Neural cell (in vitro differentiated cells): ENCODE measurements at regions not wholly inside any gene's neighbourhood (a gene's known extent, or its start where the extent isn't known, plus 50 kb on each side); places are given as distances from the start of the nearest gene placed in this dataset.

ENCODE experiments used
- CTCF ChIP-seq: fragments of 450-650 bp; IDR thresholded peaks from 2 replicates; pipeline ENCODE4 v1.5.1; 2014; ENCODE audit warnings: antibody characterized with exemption, mild to moderate bottlenecking, moderate library complexity; ENCODE audit not compliant: poor library complexity, severe bottlenecking
- EP300 ChIP-seq: fragments of 450-650 bp; conservative IDR thresholded peaks from 2 replicates; pipeline ENCODE4 v1.6.1; 2014; ENCODE audit warnings: antibody characterized with exemption, mild to moderate bottlenecking, moderate library complexity; ENCODE audit not compliant: poor library complexity, severe bottlenecking
- EZH2 ChIP-seq: fragments of 200-600, 300-800 bp; shearing (Covaris generic), sonication (generic); IDR thresholded peaks from 2 replicates; pipeline ENCODE4 v1.6.1; 2014; ENCODE audit warnings: antibody characterized with exemption, low read length, borderline replicate concordance, mild to moderate bottlenecking; ENCODE audit not compliant: insufficient read depth, poor library complexity, severe bottlenecking
- POLR2AphosphoS5 ChIP-seq: IDR thresholded peaks from 2 replicates; pipeline ENCODE4 v1.6.1; 2012
- RAD21 ChIP-seq: fragments of 450-650 bp; conservative IDR thresholded peaks from 2 replicates; pipeline ENCODE4 v1.6.1; 2014; ENCODE audit warnings: antibody characterized with exemption, mild to moderate bottlenecking, moderate library complexity
- REST ChIP-seq: IDR thresholded peaks from 2 replicates; pipeline ENCODE4 v1.6.1; 2012; ENCODE audit warnings: borderline replicate concordance
- SMC3 ChIP-seq: fragments of 450-650 bp; conservative IDR thresholded peaks from 2 replicates; pipeline ENCODE4 v1.6.1; 2014; ENCODE audit warnings: antibody characterized with exemption, mild to moderate bottlenecking, moderate library complexity; ENCODE audit not compliant: poor library complexity

- TF ChIP-seq REST, result no peak
- TF ChIP-seq RAD21, result no peak
- TF ChIP-seq CTCF, result no peak
- TF ChIP-seq EZH2, result no peak
- TF ChIP-seq POLR2AphosphoS5, result no peak
- TF ChIP-seq EP300, result no peak
- TF ChIP-seq SMC3, result no peak
Observed at GRCh38 chr5:154131817-154132216, 58.7 kb upstream of the GALNT10 start.
